ENCODE measurements at regions not wholly inside any gene's neighbourhood (a gene's known extent, or its start where the extent isn't known, plus 50 kb on each side); places are given as distances from the start of the nearest gene placed in this dataset.

DNA sequence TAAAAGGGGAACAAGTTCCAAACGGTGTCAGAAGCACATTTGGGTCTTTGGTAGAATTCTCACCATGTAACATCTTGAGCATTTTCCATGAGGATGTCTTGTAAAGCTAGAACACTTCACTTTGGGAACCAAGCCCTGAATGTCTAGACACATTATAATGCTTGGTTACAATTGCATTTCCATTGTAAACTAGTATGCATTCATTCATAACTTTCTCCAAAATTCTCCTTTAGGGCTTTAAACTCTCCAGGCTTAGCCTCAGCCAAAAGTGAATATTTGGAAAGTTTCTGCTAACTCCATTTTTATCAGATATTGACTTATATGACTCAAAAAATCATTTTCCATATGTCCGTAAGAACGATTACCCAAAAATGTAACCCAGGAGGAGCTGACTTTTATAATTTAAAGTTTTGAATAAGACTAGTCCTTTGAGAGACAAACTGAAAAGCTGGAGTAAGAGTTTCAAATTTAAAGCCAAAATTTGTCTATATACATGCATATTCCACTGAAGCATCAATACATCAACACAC is 1170.4 kb downstream of the EFNB2 start:
- DNase-seq (ENCODE audit: low read depth in 3 of 3) = no peak

DNA sequence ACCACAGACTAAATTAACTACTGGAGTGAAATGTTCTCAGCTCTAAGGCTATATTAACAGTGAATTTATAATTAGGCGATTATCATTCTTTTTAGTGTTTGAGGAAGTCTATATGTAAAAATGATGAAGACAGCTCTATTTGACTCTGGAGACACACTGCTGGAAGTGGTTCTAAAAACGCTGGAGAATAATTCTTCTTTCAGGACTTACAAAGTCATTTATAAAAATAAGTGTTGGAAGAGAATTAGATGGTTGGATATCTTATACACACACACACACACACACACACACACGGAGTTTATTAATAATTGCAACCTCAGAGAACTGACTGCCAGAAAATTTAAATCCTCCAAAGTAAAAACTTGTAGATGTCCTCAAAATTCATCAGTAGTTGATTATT is 1171.3 kb downstream of the EFNB2 start:
- DNase-seq (ENCODE audit: low read depth in 3 of 3) = no peak

DNA sequence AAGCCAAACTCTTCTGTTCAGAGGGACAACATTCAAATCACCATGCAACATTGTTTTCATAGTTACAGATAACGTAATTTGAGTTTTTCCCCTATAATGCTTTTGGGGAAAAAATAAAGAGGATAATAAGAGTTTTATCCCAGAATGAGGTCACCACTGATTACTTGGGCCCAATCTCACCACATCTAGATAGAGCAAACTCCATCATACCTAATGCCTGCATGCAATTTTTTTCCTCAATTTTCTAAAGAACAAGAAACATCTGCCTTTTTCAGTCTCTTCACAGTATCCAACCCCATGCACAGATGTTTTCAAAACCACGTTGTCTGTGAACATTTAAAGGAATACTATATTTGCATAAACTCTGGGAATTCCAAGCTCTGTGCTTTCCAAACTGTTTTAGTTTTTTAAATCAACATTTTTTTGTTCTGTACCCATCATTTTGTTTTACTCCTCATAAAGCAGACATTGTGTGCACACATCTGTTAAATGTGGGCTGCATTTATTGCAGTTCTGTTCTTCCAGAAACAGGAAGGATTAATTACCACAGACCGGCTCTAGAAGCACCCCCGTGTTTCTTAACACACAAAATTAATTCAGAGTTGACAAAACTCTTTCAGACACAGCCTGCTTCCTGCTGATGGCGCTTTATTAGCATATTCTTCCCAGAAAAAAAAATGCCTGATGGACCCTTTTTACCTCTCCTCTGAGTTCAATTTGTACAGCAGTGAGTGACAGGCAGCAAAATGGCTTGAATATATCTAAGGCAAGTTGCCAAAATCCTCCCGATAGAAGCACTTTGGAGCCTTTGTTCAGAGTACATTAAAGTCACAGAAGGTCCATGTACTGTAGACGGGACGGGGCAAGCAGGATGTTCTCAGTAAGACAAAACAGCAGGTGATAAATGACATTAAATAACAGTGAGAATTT is 1171.9 kb downstream of the EFNB2 start:
- no peak for DNase-seq (ENCODE audit: low read depth in 3 of 3)

DNA sequence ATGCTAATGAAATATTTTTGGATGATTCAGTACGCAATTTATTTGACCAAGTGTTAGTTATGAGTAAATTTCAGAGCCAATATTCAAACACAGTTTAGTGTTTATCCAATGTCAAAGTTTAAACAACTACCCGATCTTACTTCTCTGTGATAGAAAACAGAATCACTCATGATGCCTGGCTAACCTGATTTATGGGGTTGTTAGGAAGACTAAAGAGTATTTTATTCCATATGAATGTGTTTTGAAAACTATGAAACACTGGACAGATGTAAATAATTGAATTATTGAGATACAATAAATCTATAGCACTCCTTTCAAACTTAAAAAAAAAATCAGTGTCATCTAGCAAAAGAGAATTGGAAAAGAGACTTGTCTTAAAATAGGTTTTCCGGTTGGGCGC is 1181.8 kb downstream of the EFNB2 start:
- DNase-seq (ENCODE audit: low read depth in 3 of 3) = no peak

DNA sequence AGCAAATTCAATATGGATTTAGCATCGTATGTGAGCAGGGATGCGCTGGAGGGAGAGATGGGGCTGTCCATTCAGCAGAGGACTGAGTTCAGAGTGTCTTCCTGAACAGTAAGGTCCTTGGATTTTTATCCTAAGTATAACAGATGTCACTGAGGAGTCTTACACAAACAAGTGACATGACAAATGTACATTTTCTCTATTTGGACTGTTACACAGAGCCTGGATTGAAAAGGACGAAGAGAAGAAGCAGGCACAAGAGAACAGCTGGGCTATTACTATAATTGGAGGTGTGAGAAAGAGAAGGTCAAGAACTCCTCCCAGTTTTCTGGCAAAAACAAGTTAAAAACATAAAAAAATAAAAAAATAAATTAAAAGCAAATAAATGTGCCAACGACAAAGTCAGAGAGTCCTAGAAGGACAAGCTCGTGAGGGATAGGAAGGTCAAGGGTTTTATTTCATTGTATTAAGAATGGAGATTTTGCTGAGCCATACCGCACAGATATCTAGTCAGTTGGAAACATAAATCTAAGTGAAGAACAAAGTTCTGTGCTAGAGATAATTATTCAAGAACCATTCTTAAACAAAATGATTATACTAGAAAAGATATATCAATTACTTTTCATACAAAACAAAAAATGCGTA is 1186.3 kb downstream of the EFNB2 start:
- DNase-seq (ENCODE audit: low read depth in 3 of 3) = no peak

DNA sequence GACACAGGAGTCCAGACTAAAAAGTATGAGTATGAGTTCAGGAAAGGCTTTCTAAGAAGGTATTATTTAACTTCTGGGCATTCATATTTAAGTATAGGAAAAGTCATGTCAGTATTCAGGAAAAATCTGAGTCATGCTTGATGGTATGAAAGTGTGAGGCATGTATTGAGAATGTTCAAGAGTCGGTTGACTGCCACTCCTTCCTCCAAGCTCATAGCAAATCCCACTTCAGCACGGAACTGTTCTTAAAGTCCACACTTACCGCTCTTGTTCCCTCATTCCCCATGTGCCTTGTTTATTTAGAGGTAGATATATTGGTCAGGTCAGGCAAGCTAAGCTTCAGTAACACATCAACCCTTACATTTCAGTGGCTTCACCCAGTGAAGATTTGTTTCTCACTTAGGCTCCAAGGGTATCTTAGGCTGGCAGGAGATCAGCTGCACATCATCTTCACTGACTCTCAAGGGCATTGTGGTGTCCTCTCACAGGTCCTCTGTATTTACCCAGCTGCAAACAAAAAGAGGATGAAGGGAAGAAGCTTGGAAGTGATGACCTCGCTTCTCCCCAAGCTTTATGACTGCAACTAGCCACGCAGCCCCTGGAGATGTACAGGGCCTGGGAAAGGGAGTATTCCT is 1189.2 kb downstream of the EFNB2 start:
- no peak for DNase-seq (ENCODE audit: low read depth in 3 of 3)

DNA sequence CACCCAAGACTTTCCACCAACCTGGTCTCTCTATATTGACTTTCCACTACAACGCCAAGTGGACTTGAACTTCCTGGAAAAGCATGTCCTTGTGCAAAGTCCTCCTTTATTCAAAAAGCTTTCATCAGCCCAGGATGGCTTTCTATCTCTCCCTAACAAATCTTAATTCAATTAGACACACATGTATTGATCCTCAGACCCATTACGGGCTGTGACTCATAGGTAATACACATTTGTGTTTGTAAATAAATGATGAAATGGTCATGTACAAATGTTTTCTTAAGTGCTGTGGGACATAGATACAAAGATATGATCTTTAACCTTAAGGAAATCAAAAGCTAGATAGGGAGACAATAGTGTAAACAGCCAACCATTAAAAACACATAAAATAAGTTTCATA is 1189.7 kb downstream of the EFNB2 start:
- DNase-seq (ENCODE audit: low read depth in 3 of 3) = no peak

DNA sequence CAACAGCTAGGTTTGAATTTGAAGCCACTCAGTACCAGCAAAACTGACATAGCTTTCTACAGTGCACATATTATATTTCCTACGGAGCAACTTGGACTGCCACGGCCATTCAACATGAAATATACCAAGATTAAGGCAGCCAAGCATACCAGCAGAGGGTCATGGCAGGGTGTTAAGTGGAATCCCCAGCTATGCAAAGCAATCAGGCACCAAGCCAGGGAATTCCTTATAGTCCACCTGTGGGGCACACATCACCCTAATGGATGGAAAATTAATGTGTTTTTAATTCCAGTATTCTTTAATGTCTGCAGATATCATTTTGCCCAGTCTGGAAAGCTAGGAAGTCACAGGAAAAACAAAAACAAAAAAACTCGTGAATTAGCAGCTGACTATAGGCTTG is 1190.3 kb downstream of the EFNB2 start:
- no peak for DNase-seq (ENCODE audit: low read depth in 3 of 3)

DNA sequence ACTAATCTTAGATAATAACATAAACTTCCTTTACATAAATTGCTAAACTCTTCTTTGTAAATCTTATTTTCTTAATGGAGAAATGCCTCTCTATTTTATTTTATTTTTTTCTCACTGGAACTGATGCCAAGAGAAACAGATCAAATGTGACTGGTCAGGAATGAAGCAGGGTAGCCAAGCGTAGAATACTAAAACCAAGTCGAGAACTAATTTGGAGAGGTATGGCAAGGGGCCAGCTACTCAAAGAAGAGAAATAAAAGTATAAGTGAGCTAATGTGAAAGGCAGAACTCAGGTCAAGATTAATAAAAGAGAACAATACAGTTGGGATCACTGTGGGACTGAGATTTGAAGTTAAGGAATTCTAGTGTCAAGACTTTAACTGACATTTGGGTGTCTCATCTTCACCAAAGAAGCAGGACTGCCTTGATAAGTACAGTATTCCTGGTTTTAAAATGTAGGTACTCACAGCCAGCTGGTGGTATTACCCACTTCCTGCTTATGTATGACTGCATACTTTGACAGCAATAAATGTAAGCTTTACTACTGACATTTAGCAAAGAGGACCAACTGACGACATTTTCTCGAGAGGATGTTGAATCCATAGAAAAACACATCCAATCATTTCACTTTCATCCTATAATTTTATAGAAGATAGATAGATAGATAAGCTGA is 1192.2 kb downstream of the EFNB2 start:
- no peak for DNase-seq (ENCODE audit: low read depth in 3 of 3)

DNA sequence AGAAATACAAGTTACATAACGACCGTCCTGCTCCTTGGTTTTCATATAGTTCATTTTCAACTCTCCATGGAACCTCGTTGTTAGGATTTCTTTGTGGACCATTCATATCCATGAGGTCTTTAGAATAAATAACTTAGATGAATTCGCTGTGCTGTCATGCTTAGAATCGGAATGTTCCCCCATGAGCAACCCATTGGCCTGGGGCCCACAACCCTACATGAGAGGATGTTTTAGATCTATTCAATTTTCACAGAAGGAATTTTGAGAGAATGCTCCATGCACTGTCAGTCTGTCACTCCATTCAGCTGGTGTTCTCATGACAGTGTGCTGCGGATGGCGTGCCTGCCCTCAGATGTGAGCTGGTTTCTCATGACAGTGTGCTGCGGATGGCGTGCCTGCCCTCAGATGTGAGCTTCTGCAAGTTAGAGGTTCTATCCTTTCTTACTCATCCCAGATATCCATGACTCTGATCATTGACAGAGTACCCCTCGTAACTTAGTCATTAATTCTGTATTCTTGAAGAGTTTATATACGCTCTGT is 1193.1 kb downstream of the EFNB2 start:
- DNase-seq (ENCODE audit: low read depth in 3 of 3) = no peak

DNA sequence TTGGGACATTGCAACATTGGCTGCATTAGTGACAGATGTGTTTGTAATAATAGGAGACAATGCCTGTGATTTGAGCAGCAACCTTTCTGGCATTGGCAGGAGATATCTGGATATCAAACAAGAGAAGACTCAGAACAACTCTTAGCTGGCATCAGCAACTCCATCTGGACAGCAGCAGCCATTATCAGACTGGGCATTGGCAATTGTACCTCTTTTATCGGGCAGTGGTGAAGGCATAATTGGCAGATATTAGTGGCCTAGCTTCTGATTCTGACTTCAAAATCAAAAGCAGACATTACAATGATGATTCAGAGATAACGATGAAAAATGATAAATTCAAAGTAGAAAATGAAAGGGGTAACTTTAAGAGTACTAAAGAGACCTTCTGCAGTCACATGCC is 1193.7 kb downstream of the EFNB2 start:
- no peak for DNase-seq (ENCODE audit: low read depth in 3 of 3)

DNA sequence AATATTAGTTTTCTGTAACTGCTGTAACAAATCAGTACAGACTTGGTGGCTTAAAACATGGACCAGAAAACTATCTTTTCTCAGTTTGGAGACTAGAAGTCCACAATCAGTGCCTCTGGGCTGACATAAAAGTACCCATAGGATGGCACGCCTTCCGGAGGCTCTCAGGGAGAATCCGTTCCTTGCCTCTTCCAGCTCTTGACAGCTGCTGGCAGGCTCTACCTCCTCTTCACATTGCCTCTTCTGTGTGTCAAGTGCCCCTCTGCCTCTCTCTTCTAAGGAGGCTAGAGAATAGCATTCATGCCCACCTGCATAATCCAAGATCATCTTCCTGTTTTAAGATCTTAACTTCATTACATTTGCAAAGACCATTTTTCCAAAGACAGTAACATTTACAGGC is 1194.2 kb downstream of the EFNB2 start:
- DNase-seq (ENCODE audit: low read depth in 3 of 3) = no peak

DNA sequence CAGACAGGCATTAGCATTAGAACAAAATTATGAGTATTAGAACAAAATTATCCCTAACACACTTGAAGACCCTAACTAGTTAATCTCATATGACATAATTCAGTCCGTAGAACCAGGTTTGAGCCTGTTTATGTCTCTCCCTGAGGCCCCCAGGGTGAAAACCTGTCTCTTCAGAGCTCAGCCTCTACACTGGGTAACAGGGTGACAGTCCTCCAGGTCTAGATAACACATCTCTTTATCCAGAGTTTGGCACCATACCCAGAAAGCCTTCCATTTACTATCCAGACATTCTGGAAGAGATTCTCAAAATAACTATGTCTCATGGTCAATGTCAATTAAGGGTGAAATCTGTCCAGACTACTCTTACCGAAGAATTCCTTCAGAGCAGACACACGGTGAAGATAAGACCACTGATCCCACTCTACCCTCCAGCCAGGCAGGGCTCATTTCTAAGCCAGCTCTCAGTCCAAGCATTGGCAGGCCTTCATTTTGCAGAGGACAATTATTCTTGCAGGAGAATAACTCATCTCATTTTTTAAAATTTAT is 1195.3 kb downstream of the EFNB2 start:
- DNase-seq (ENCODE audit: low read depth in 3 of 3) = no peak

DNA sequence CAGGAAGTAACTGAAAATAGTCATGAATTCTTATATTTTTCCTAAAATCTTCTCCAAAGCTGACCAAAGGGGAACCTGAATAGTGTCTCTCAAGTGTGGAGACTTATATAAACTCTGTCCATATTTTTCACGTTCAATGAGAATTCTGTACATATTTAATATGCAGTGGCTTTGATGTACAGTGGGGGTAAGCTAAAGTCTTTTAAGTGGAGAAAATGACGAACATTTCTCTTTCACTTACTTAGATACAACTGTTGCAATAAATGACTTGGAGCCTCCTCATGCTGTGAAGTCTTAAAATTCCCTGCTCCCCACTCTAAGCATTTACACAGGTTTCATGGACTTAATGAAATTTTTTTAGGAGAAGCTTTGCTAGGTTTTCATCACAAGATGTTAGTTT is 1196.7 kb downstream of the EFNB2 start:
- DNase-seq (ENCODE audit: low read depth in 3 of 3) = no peak

DNA sequence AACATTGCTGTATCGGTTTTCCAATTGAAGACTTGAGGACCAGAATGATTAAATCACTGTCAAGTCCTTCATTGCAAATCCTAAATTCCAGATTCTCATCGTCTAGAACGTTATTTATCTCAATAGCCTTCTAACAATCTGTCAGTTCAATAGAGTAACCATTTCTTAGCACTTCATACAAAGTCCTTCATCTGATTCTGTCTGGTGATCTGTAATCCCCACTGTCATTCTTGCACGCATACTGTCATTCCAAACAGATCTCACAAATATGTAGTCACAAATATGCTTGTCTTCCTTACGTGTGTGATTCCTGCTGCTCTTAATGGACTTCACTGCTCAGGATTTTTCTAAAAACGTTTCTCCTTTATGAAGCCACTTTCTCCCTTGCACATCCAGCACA is 1197.5 kb downstream of the EFNB2 start:
- DNase-seq (ENCODE audit: low read depth in 3 of 3) = no peak

DNA sequence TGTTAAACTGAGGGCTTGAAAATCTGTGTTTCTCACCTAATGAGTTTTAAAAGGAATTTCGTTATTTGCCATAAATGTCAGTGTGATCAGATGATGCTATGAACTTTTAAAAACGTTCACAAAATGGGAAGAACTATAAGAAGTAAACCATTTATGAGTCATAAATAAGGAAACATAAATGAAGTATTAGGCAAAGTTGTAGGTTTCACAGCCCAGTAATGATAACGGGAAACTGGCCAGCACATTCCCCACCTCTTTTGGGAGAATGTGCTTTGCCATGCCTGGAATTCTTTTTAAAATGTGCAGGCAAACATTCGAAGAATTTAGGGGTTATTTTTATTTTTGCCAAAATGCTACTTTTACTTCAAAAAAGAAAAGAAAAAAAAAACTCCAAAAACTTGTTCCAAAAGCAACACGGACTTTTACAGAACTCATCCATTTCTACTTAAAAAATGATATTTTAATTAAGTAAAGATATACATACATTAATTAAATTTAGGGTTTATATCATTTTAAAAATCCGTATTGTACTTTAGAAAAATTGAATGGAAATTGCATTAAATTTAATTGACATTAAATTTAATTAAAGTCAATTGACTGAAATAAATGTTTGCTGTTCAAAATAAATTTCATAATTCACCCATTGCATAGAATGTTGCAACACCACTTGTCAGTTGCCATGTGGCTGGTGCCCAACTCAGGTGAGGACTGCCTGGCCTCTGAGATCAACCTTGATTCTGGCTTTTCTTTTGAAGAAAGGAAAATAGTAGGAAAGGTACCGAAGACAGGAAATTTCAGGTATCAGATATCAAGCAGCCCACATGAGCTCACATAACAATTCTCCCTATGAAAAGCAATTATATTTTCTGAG is 1198.5 kb downstream of the EFNB2 start:
- no peak for DNase-seq (ENCODE audit: low read depth in 3 of 3)

DNA sequence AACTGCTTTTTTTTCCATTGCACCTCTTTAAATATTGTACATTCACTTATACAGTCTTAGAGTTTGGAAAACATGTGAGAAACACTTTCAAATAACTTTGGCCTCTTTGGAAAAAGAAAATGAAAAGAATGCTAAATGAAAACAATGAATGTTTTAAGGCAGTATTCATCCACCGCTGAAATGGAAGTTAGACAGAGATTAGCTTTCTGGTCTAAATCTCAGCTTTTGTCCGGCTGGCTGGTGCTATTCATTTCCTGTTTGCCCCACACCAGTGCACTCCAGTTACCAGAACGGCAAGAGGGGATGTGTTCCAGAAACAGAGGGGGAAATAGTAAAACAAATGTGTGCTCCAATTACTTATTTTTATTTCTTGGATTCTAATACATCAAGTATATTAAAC is 1201.3 kb downstream of the EFNB2 start:
- DNase-seq (ENCODE audit: low read depth in 3 of 3) = no peak

DNA sequence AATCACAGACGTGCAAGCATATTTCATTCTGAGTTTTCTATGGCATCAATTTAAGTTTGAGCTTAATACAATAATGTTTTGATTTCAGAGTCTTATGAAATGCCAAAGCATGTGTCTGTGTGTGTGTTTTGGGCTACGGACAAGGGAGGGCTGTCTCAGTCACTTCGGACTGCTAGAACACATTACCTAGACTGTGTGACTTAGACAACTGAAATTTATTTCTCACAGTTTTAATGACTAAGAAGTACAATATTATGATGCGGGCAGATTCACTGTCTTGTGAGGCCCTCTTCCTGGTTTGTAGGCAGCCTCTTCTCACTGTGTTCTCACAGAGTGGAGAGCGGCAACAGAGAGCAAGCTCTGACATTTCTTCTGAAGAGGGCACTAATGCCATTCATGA is 1202.0 kb downstream of the EFNB2 start:
- DNase-seq (ENCODE audit: low read depth in 3 of 3) = no peak

DNA sequence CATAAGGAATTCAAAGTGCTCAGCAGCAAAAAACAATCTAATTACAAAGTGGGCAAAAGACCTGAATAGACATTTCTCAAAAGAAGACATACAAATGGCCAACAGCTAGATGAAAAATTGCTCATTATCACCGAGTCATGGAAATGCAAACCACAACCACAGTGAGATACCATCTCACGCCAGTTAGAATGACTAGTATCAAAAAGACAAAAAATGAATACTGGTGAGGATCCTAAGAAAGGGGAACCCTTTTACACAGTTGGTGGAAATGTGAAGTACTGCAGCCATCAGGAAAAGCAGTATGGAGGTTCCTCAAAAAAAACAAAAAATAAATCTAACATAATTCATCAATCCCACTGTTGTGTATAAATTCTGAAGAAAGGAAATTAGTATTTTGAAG is 1206.1 kb downstream of the EFNB2 start:
- DNase-seq (ENCODE audit: low read depth in 3 of 3) = no peak

DNA sequence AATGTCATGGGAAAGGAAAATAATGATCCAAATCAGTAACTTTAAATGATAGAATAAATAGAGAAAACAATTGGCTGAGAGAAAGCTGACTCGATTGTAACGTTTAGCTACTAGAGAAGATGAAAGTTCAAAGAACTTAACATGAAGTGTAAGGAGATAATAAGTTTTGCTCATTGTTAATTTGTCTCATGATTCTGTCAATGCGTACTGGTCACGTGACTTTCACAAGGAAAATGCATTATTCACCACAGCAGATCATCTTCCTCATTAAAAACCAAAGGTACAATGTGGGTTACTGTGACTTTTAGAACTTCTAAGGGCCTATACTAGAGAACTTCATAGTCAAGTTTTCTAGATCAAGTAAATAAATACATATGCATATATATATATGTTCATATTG is 1207.2 kb downstream of the EFNB2 start:
- DNase-seq (ENCODE audit: low read depth in 3 of 3) = no peak
